K562 (cell line): ENCODE measurements at regions not wholly inside any gene's neighbourhood (a gene's known extent, or its start where the extent isn't known, plus 50 kb on each side); places are given as distances from the start of the nearest gene placed in this dataset.

ENCODE experiments used
- EGR1 ChIP-seq: fragments of 450-650 bp; conservative IDR thresholded peaks from 2 replicates; pipeline ENCODE4 v1.6.1; 2017; ENCODE audit warnings: mild to moderate bottlenecking
- STAT5A ChIP-seq: IDR thresholded peaks from 2 replicates; pipeline ENCODE4 v1.6.1; 2012; ENCODE audit warnings: low read length, inconsistent platforms, borderline replicate concordance

- no peak for TF ChIP-seq EGR1
- no peak for TF ChIP-seq STAT5A
Observed at GRCh38 chr5:50559955-50560354, 106.5 kb upstream of the PARP8 start.
